ENCODE measurements at regions not wholly inside any gene's neighbourhood (a gene's known extent, or its start where the extent isn't known, plus 50 kb on each side); places are given as distances from the start of the nearest gene placed in this dataset.

DNA sequence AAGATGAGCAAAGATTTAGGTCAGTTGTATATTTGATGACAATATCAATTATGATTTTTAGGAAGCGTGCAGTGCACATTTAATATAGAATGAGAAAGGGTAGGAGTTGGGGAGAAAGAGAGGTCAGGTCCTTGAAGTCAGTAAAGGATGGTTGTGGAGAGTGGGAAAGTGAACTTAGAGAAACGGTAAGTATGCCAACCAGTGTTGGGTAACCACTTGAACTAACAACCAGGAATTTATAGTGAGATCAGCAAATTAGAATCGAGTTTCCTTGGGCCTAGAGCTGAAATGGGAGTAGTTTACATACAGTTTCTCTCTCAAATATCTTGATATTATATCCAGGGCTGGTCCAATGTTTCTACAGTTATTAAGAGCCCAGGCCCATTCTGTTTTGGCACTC, 188.5 kb upstream of the RBMS3 start:
- TF ChIP-seq, protein P1, sequence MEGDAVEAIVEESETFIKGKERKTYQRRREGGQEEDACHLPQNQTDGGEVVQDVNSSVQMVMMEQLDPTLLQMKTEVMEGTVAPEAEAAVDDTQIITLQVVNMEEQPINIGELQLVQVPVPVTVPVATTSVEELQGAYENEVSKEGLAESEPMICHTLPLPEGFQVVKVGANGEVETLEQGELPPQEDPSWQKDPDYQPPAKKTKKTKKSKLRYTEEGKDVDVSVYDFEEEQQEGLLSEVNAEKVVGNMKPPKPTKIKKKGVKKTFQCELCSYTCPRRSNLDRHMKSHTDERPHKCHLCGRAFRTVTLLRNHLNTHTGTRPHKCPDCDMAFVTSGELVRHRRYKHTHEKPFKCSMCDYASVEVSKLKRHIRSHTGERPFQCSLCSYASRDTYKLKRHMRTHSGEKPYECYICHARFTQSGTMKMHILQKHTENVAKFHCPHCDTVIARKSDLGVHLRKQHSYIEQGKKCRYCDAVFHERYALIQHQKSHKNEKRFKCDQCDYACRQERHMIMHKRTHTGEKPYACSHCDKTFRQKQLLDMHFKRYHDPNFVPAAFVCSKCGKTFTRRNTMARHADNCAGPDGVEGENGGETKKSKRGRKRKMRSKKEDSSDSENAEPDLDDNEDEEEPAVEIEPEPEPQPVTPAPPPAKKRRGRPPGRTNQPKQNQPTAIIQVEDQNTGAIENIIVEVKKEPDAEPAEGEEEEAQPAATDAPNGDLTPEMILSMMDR (IDR thresholded peaks at IDR 0.05; ENCODE audit: extremely low read depth, insufficient read depth, missing control alignments), result no peak
- in situ Hi-C loops (cut with MboI; ENCODE audit: low pct_unique_long_range_greater_than_20kb, low sequenced_read_pairs, unreplicated experiment), result no loop called here
- DNase-seq (ENCODE audit: low spot score), result no peak

DNA sequence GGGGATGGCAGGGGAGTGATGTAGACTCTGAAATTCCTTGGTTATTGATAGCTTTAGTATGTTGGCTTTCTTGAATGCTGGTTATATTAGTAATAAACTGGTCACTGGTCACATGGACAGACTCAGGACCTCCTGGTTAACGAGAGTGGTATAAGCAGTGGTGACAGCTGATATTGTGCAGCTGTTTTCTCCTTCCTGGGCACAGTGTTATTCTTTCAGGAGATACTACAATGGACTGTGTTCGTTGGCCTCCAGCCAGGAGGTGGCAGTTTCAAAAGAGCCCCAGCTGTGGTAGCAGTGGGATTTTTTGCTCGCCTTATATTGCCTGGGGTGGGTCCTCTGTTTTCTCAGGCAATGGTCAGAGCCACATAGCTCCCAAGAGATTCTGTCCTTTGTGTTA, 181.6 kb upstream of the RBMS3 start:
- in situ Hi-C loops (cut with MboI; ENCODE audit: low pct_unique_long_range_greater_than_20kb, low sequenced_read_pairs, unreplicated experiment), result no loop called here
- DNase-seq (ENCODE audit: low spot score), result no peak
- TF ChIP-seq, protein P1 (IDR thresholded peaks at IDR 0.05; ENCODE audit: extremely low read depth, insufficient read depth, missing control alignments), result no peak

DNA sequence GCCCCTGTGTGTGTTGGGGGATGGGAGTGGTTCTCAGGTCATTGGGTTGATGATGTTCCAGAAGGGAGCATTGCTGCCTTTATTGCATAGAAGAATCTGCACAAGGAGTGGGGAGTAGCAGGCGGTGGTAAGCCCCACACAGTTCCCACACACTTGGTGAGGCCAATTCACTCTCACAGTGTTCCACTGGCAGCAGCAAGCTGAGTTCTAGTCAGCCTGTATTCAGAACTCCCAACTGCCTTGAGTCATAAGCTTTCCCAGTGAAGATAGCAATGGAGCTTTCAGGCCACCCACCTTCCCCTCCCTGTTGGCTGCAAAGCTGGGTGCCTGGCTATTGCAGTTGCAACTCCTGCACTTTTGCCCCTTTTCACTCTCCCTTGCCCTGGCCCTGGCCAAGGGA, 181.1 kb upstream of the RBMS3 start:
- no peak for DNase-seq (ENCODE audit: low spot score)
- in situ Hi-C loops (cut with MboI; ENCODE audit: low pct_unique_long_range_greater_than_20kb, low sequenced_read_pairs, unreplicated experiment), result no loop called here
- TF ChIP-seq, protein P1 (IDR thresholded peaks at IDR 0.05; ENCODE audit: extremely low read depth, insufficient read depth, missing control alignments), result no peak

DNA sequence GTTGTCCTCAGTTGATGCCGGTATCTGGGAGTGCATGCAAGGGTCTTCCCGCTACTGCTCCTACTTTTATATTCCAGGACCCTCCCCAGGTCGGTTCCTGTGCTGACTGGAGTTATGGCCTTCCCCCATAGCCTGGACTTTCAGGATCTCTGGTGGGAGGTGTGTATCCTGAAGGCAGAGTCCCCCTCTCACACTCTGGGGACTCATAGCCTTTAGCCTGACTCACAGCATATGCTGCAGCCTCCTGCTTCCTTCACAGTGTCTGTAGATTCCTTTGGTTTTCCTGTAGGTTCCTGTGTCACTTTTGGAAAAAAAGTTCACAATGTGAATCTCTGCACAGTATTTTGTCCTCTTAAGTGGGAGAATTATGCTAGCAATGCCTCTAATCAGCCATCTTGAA, 180.6 kb upstream of the RBMS3 start:
- DNase-seq (ENCODE audit: low spot score), result no peak
- TF ChIP-seq, protein P1 (IDR thresholded peaks at IDR 0.05; ENCODE audit: extremely low read depth, insufficient read depth, missing control alignments), result no peak
- in situ Hi-C loops (cut with MboI; ENCODE audit: low pct_unique_long_range_greater_than_20kb, low sequenced_read_pairs, unreplicated experiment), result no loop called here

DNA sequence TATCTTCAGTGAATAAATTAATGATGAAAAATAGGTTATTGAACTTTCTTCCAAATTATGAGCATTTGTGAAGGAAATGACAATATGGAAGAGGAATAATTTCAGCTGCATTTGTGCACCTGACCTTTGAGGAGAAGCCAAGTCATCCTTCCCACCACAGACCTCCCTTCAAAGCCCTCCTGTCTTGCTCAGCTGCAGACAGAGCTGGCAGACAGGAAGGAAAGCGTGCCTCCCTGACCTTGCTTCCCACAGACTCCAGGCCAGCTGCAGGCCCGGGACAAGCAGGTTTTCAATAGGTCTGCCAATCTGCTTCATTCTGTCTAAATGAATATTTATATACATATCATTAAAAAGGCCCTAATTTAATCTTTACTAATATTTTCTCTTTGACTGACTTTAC, 152.9 kb upstream of the RBMS3 start:
- TF ChIP-seq, protein P1 (IDR thresholded peaks at IDR 0.05; ENCODE audit: extremely low read depth, insufficient read depth, missing control alignments), result no peak
- DNase-seq (ENCODE audit: low spot score), result no peak

DNA sequence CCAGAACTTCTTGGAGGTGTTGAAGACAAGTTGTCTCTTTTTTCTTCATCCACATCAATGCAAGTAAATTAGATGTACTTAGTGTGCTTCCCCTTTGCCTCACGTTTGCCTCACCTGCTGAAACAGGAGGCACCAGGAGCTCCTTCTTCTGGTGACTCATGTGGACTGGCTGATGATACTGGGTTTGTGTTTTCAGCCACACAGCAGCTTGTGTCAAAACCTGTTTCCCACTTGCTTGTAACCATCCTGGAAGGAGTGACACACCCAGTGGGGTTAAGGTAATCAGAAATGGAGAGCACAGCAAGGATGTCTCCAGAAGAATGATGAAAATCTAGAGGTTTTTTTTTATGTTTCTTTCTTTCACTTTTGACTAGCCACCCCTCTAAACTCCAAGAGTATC, 143.3 kb upstream of the RBMS3 start:
- TF ChIP-seq, protein P1 (IDR thresholded peaks at IDR 0.05; ENCODE audit: extremely low read depth, insufficient read depth, missing control alignments), result no peak
- in situ Hi-C loops (cut with MboI; ENCODE audit: low pct_unique_long_range_greater_than_20kb, low sequenced_read_pairs, unreplicated experiment), result no loop called here
- DNase-seq (ENCODE audit: low spot score), result no peak

More for the DNA sequence above, 152.9 kb upstream of the RBMS3 start:
- in situ Hi-C loops (cut with MboI; ENCODE audit: low pct_unique_long_range_greater_than_20kb, low sequenced_read_pairs, unreplicated experiment), result no loop called here

DNA sequence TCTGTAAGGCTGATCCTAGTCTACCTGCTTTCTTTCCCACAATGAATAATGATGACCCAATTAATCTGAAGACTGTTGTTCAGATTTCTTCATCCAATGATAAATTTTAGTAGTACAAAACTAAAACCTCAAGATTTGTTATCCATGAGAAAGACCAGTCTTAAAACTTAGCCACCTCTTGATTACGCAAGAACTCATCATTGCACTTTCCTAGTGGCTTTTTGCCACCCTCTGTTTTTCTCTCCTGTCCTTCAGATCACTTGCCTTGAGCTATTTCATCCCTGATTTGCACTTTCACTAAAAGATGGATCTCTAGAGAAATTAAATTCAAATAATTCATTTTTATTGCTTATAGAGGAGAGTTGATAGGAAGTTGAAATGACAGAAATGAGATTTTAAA, 142.7 kb upstream of the RBMS3 start:
- TF ChIP-seq, protein P1 (IDR thresholded peaks at IDR 0.05; ENCODE audit: extremely low read depth, insufficient read depth, missing control alignments), result no peak
- in situ Hi-C loops (cut with MboI; ENCODE audit: low pct_unique_long_range_greater_than_20kb, low sequenced_read_pairs, unreplicated experiment), result no loop called here
- DNase-seq (ENCODE audit: low spot score), result no peak

All from GM13977 (cell line).